Activated CD8-positive, alpha-beta memory T cell treated with anti-CD3 and anti-CD28 coated beads for 24 hours (primary cell): ENCODE measurements at regions not wholly inside any gene's neighbourhood (a gene's known extent, or its start where the extent isn't known, plus 50 kb on each side); places are given as distances from the start of the nearest gene placed in this dataset.

ENCODE experiments used
- DNase-seq: peaks from one replicate; pipeline ENCODE4 v3.0.0-alpha.2; 2020

- DNase-seq: no peak
Observed at GRCh38 chr18:40577981-40578365, 1377.1 kb upstream of the PIK3C3 start.

- DNase-seq: no peak
Observed at GRCh38 chr18:40577239-40577980, 1377.6 kb upstream of the PIK3C3 start.

- DNase-seq: no peak
Observed at GRCh38 chr18:40576507-40577115, 1378.4 kb upstream of the PIK3C3 start.

- DNase-seq: no peak
Observed at GRCh38 chr18:40570615-40571014, 1384.4 kb upstream of the PIK3C3 start.

DNA sequence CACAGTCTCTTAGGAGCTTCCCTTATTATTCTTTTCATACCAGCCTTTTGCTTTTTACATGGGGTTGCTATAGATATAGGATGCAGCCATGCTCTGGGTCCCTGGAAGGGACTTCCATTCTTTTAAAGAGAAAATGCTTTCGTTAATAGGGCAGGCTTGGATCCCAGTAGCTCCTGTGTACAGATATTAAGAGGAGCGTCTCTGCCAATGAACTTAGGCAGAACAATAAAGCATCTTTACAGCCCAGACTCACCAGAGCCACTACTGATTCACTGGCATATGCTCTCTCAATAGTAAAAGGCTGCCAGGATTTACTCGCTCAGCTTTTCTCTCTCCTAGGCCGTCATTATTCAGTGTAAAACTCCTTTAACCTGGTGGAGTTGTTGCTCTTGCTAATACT is 1385.4 kb upstream of the PIK3C3 start:
- no peak for DNase-seq

- no peak for DNase-seq
Observed at GRCh38 chr18:40566510-40566844, 1388.6 kb upstream of the PIK3C3 start.

DNA sequence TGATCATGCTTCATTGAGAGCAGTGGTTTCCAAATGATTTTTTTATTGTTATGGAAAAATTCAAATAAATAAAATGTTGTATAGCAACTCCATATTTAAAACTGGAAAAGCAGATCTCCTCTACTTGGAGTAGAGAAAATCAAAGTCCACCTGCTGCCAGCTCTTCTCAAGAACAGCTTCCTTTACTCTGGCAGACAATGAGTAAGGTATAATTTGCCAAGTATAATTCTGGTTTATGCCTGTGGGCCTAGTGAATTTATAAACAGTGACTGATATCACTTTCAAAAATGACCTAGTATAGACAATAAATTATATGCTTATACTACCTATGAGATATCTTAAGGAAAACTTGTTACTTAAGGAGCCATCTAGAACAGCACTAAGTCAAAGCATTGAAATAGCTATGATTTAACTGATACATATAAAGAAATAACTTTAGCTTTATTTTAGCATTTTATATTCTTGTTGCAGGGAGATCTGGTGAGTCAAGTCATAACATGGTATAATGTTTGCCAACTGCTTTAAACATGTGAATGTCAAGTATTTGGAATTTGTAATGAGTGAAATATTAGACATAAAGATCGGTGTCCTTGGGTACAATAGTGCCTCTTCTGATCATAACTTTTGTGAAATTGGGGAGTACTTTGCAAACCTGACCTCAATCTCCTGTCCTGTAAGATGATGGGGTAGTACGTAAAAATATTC is 1389.1 kb upstream of the PIK3C3 start:
- no peak for DNase-seq

DNA sequence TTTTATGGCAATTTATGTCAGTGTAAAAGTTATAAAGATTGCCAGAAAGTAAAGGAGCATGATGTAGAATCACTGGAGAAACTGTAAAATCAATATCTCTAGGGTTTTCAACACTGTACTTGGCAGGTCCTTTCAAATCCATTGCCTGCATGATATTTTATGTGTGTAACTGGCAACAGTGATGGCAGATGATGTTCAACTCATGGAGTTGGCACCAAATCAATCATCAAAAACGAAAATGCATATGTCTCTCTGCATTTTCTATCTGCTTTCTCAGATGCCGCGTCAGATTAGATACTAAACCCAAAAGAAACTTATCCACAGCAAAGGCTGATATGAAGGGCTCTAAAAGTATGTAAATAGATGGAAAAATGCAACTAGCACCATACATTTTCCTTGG is 1395.5 kb upstream of the PIK3C3 start:
- no peak for DNase-seq

GRCh38 chr18:40558706-40559392 is 1396.2 kb upstream of the PIK3C3 start:
- no peak for DNase-seq

DNA sequence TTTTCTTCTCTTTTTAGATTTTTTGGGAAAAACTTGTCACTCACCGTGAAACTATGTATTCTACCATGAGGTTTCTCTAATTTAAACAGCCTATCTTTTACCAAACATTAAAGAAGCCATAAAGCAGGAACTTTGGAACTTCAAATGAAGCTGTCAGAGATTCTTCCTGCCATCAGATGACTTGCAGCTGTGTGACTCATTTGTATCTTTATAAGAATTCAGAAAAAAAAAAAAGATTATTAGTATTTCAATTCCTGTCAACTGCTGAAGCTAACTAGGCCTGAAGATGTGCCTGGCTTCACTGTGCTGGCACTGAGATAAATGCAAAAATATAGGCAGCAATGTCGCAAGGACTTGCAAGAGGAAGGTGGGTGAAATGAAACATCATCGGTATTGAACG is 1399.1 kb upstream of the PIK3C3 start:
- no peak for DNase-seq

DNA sequence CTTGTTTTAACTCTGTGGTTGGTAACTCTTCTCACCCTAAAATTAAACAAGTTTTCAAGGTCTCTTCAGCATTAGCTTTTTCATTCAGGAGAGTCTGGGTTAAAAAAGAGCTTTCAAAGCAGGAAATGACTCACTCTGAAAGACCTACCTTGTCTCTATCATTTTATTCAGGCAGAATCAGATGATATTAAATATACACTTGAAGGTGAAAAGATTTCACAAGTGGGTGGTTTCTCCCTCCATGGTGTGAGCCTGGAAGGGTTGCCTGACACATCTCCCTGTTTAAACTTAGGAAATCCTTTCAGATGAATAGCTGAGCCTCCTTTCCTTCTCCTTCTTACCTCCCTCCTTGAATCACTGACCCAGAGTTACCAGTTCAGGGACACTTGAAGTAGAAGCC is 1402.0 kb upstream of the PIK3C3 start:
- no peak for DNase-seq

GRCh38 chr18:40546875-40547274 is 1408.2 kb upstream of the PIK3C3 start:
- no peak for DNase-seq

- DNase-seq: no peak
Observed at GRCh38 chr18:40534723-40535122, 1420.3 kb upstream of the PIK3C3 start.

DNA sequence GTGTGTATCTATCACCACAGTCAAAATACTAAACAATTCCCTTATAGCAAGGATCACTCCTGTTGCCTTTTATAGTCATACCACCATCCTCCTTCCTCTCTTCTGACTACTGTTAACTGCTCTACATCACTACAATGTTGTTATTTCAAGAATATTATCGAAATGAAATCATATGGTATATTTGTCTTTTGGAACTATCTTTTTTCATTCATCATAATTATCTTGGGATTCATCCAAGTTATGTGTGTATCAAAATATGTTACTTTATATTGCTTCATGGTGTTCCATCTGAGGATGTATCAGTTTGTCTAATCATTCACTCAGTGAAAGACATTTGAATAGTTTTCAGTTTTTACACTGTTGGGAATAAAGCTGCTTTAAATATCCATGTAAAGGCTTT is 1423.0 kb upstream of the PIK3C3 start:
- no peak for DNase-seq

GRCh38 chr18:40531051-40531450 is 1424.0 kb upstream of the PIK3C3 start:
- no peak for DNase-seq

DNA sequence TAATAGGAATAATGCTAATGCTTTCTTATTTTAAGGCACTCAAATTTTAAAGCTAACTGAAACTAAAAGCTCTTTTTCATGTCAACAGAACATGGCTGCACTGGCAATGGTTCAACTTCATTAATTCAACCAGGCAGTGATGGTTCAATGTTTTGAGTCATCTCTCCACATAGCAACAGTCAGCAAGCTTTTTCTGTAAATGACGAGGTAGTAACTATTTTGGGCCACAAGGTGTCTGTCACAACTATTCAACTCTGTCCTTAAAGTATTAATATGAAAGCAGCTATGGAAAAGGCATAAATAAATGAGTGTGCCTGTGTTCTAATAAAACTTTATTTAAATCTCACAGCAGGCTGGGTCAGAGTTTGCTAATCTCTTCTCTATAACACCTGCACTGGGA is 1425.6 kb upstream of the PIK3C3 start:
- no peak for DNase-seq

DNA sequence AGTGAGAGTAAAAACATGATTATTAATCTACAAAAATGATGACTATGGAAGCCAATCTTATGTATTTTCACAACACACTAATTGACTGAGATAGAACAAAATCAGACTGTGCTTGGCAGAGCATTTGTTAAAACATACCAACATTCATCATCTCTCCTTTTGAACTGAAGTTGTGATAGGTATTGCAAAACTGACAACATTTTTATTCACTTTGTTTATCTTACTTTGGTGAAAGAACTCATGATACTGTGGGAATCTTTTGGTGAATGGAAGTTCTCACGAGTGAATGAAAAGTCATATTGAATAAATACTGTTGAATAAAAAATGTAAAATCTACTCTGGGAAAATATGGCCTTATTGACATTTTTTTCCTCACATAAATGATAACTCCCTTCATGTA is 1430.2 kb upstream of the PIK3C3 start:
- no peak for DNase-seq

DNA sequence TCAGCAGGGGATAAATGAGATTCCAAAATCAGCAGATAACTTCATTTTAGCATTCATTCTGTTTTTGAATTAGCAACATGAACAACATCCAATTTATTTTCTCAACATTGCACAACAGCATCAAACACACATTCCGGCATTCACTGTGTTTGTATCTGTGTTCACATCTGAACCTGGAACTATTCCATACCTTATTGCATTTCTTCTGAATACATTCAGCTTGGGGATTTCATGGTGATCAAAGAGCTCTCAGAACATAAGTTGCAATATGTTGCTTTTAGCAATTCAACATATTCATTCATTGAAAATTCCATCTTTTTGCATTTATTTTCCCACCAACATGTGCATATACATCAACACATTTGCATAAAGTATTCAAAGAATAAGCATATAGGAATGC is 1431.7 kb upstream of the PIK3C3 start:
- no peak for DNase-seq

DNA sequence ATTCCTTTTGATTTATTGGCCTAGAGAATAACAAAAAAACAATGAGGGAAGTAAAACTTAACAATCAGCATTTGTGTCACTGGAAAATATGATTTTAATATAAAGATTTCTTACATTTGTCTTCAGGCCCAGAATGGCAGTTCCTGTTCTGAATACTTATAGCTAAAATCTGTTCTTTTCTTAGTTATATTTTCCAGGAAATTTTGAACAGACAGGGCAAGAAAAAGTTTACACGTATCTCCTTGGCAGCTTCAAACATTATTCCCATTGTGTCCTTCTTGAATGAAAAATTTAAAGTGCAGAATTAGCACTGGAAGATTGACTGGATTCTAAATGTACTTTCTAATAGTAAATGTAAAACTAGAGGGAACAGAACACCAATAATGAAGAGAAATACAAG is 1454.0 kb upstream of the PIK3C3 start:
- DNase-seq: no peak

GRCh38 chr18:40494603-40495002 is 1460.4 kb upstream of the PIK3C3 start:
- DNase-seq: no peak

- DNase-seq: no peak
Observed at GRCh38 chr18:40493316-40493715, 1461.7 kb upstream of the PIK3C3 start.

GRCh38 chr18:40489301-40489700 is 1465.7 kb upstream of the PIK3C3 start:
- DNase-seq: no peak

DNA sequence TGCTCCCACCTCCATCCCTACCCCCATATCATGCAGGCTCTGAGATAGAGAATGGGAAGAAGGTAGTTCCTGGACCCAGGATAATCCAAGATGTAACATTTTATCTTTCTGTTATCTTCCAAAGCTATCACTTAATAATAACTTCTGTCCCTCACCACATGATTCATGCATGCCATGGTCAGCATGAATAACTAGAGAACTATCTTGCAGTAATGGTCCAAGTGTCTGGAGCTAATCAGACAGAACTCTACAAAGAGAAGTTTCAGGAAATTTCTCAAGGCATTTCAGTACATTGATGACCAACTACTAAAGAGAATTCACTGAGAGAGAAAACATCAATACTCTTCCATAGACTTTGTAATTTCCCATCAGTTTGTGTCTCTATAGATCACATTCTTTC is 1469.7 kb upstream of the PIK3C3 start:
- no peak for DNase-seq
